ENCODE measurements at regions not wholly inside any gene's neighbourhood (a gene's known extent, or its start where the extent isn't known, plus 50 kb on each side); places are given as distances from the start of the nearest gene placed in this dataset.

- TF ChIP-seq GATA2 (IDR thresholded peaks at IDR 0.05; ENCODE audit: low read depth, low read length) (no peak), GATA3 (IDR thresholded peaks at IDR 0.05; ENCODE audit: low read depth, low read length) (no peak)
Measured at GRCh38 chr22:48443680-48444079, 1384.0 kb downstream of the BRD1 start.
